Psoas muscle (tissue), 7 donors: ENCODE measurements at regions not wholly inside any gene's neighbourhood (a gene's known extent, or its start where the extent isn't known, plus 50 kb on each side); places are given as distances from the start of the nearest gene placed in this dataset.

ENCODE experiments used
- ATAC-seq, 4 donors: fragments of 200-7000 bp; cut with Tn5 transposase; one replicate each; pipeline ENCODE4 v1.9.1; 2020; ENCODE audit warnings: moderate library complexity in 3 of 4, mild to moderate bottlenecking in 2 of 4
- DNase-seq, 2 donors: peaks; one replicate each; pipeline ENCODE4 v3.0.0-alpha.2; 2020
- H3K27ac ChIP-seq: fragments of 200-600 bp; one replicate; pipeline ENCODE4 v1.8.0; 2022
- H3K27me3 ChIP-seq, 3 donors: fragments of 200-600 bp in 1 of 3; one replicate each; pipeline versions ENCODE4 v1.6.1 to v1.8.0; 2013 to 2022; ENCODE audit warnings: low read length in 2 of 3, mild to moderate bottlenecking in 2 of 3, moderate library complexity in 1 of 3; ENCODE audit not compliant: insufficient read depth in 3 of 3
- H3K36me3 ChIP-seq, 2 donors: fragments of 200-600 bp in 1 of 2; one replicate each; pipeline versions ENCODE4 v1.6.1 to v1.8.0; 2013 to 2022; ENCODE audit warnings: low read depth in 1 of 2, mild to moderate bottlenecking in 1 of 2, moderate library complexity in 1 of 2; ENCODE audit not compliant: insufficient read depth in 1 of 2
- H3K4me1 ChIP-seq: fragments of 200-600 bp; one replicate; pipeline ENCODE4 v1.8.0; 2022
- H3K4me3 ChIP-seq: fragments of 200-600 bp; one replicate; pipeline ENCODE4 v1.8.0; 2022; ENCODE audit warnings: mild to moderate bottlenecking
- H3K9me3 ChIP-seq: fragments of 200-600 bp; one replicate; pipeline ENCODE4 v1.8.0; 2022
- CTCF ChIP-seq: fragments of 200-600 bp; IDR thresholded peaks from one replicate; pipeline ENCODE4 v1.8.0; 2022; ENCODE audit warnings: antibody characterized with exemption
- WGBS, 3 donors: extraction: QIAGEN DNeasy Blood & Tissue Kit; methylation state at CpG; one replicate each; pipeline versions ENCODE4 v1.1.6 to v1.1.7; 2013; 5-methylcytosine and 5-hydroxymethylcytosine counted together
- intact Hi-C, 2 donors: fragments of 100-400 bp; cut with DNase I; formaldehyde crosslinking; loops; one replicate each; pipeline versions ENCODE4 v1.11.0 to v1.14.2; 2022
- donor health status: healthy with polysubstance abuse.
- donor health status: DM: no; HTN: no; CAD: no; lungs with moderate emphysema.
- donor health status: Bipolar disorder and iron deficiency.
- donor health status: healthy.
- donor health status: DM: yes; HTN: yes; CAD: no.
- donor health status: DM: no; HTN: no; CAD: no.
- donor health status: DM: yes; HTN: yes; CAD: no.

- no peak for TF ChIP-seq CTCF
- DNase-seq (no peak), ATAC-seq (no peak)
- Histone ChIP-seq H3K36me3 (no peaks in the 10 kb centered on the region), H3K27me3 (no peaks in the 10 kb centered on the region), H3K27ac (no peak overlapping the region), H3K4me3 (no peak overlapping the region), H3K4me1 (no peaks in the 10 kb centered on the region), H3K9me3 (no peaks in the 10 kb centered on the region)
- WGBS, 3 donors = 75 to 82% (median 78%) methylated on average over 8 of the region's 8 CpGs
- intact Hi-C loops = no loop called here
These were observed 247.7 kb upstream of the TTC14 start for GRCh38 chr3:180354214-180354613.

DNA sequence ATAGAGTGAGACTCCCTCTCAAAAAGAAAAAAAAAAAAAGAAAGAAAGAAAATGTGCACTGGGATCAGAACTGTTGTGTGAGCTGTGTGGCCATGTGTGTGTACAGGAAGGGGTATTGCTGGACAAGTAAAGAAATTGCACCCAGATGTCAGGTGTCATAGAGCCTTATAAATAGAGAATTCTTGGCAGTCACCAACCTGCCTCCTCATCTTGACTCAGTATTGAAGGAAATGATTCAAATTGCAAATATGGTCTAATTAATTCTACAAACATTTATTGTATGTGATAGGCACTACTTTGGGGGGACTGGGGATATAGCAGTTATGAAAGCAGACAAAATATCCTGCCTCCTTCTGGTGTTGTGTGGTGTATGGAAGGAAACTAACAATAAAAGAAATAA is 243.8 kb upstream of the TTC14 start:
- no peak overlapping the region for H3K27ac ChIP-seq
- H3K27me3 ChIP-seq = no peaks in the 10 kb centered on the region
- H3K9me3 ChIP-seq = no peaks in the 10 kb centered on the region
- no peaks in the 10 kb centered on the region for H3K36me3 ChIP-seq
- TF ChIP-seq CTCF = no peak
- DNase-seq (no peak), ATAC-seq (no peak)
- H3K4me1 ChIP-seq = no peaks in the 10 kb centered on the region
- no peak overlapping the region for H3K4me3 ChIP-seq
- intact Hi-C loops = no loop called here

GRCh38 chr3:180359061-180359952 is 242.7 kb upstream of the TTC14 start:
- Histone ChIP-seq H3K27me3 (no peaks in the 10 kb centered on the region), H3K9me3 (no peaks in the 10 kb centered on the region), H3K27ac (no peak overlapping the region), H3K4me1 (no peaks in the 10 kb centered on the region), H3K36me3 (no peaks in the 10 kb centered on the region), H3K4me3 (no peak overlapping the region)
- TF ChIP-seq CTCF = no peak
- ATAC-seq = no peak
- intact Hi-C loops = no loop called here
- 81 to 85% (median 84%) methylated on average over 4 of the region's 4 CpGs for WGBS, 3 donors
- DNase-seq = no peak

- Histone ChIP-seq H3K27ac (no peak overlapping the region), H3K27me3 (no peaks in the 10 kb centered on the region), H3K4me3 (no peak overlapping the region), H3K9me3 (no peaks in the 10 kb centered on the region), H3K4me1 (no peaks in the 10 kb centered on the region), H3K36me3 (no peaks in the 10 kb centered on the region)
- intact Hi-C loops = no loop called here
- WGBS, 3 donors = 33 to 41% (median 40%) methylated on average over 2 of the region's 2 CpGs
- ATAC-seq (no peak), DNase-seq (no peak)
- no peak for TF ChIP-seq CTCF
These were observed 242.0 kb upstream of the TTC14 start for GRCh38 chr3:180359953-180360279.

GRCh38 chr3:180362081-180362480 is 239.9 kb upstream of the TTC14 start:
- ATAC-seq = no peak
- Histone ChIP-seq H3K4me1 (no peaks in the 10 kb centered on the region), H3K36me3 (no peaks in the 10 kb centered on the region), H3K27ac (no peak overlapping the region), H3K9me3 (no peaks in the 10 kb centered on the region), H3K4me3 (no peak overlapping the region), H3K27me3 (no peaks in the 10 kb centered on the region)
- intact Hi-C loops = no loop called here
- DNase-seq = no peak
- no peak for TF ChIP-seq CTCF
